Mammary epithelial cell (primary cell): ENCODE measurements at regions not wholly inside any gene's neighbourhood (a gene's known extent, or its start where the extent isn't known, plus 50 kb on each side); places are given as distances from the start of the nearest gene placed in this dataset.

Experiments
- EZH2 ChIP-seq: IDR thresholded peaks from 2 replicates; pipeline ENCODE4 v1.6.1; 2012; ENCODE audit warnings: low read length, inconsistent platforms, borderline replicate concordance
- TF ChIP-seq, protein P1 (sequence below), 2 donors: IDR thresholded peaks in 1 of 2; conservative IDR thresholded peaks in 1 of 2; 2 replicates each; pipeline ENCODE4 v1.5.1; 2011 to 2012; ENCODE audit warnings: inconsistent platforms in 2 of 2, low read length in 2 of 2, mild to moderate bottlenecking in 2 of 2, control low read depth in 1 of 2, low read depth in 1 of 2; ENCODE audit not compliant: insufficient read depth in 1 of 2; ENCODE audit errors: extremely low read depth in 1 of 2

- TF ChIP-seq, protein P1, sequence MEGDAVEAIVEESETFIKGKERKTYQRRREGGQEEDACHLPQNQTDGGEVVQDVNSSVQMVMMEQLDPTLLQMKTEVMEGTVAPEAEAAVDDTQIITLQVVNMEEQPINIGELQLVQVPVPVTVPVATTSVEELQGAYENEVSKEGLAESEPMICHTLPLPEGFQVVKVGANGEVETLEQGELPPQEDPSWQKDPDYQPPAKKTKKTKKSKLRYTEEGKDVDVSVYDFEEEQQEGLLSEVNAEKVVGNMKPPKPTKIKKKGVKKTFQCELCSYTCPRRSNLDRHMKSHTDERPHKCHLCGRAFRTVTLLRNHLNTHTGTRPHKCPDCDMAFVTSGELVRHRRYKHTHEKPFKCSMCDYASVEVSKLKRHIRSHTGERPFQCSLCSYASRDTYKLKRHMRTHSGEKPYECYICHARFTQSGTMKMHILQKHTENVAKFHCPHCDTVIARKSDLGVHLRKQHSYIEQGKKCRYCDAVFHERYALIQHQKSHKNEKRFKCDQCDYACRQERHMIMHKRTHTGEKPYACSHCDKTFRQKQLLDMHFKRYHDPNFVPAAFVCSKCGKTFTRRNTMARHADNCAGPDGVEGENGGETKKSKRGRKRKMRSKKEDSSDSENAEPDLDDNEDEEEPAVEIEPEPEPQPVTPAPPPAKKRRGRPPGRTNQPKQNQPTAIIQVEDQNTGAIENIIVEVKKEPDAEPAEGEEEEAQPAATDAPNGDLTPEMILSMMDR (conservative IDR thresholded peaks at IDR 0.05 in 1 of 2, IDR thresholded peaks at IDR 0.05 in 1 of 2; ENCODE audit: extremely low read depth in 1 of 2, insufficient read depth in 1 of 2, low read depth in 1 of 2, low read length in 2 of 2), result no peak
- TF ChIP-seq EZH2, result no peak
These were observed 470.3 kb upstream of the FRG2C start for GRCh38 chr3:75193797-75194196.
